ENCODE measurements at regions not wholly inside any gene's neighbourhood (a gene's known extent, or its start where the extent isn't known, plus 50 kb on each side); places are given as distances from the start of the nearest gene placed in this dataset.
"Not testable (repeated sequence)": the region's sequence is repeated elsewhere in the genome, so short reads cannot be mapped to it uniquely, and the experiment has no call there.

DNA sequence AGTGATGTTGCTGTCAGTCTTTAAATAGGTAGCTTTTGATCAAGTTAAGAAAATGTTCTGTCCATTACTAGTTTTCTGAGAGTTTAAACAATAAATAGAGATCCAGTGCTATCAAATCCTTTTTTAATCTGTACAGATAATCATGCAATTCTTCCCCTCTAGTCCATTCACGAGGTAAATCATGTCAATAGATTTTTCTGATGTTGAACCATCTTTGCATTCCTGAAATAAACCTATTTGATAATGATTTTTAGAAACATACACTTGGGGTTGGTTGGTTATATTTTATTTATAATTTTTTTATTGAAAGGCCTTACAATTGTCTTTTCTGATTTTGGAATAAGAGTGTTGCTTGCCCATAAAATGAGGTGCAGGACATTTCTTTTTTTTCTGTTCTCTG is 95.0 kb downstream of the FAM53A start:
- no peak for DNase-seq

- DNase-seq, result no peak
Observed at GRCh38 chr4:1588306-1588705, 95.8 kb downstream of the FAM53A start.

- DNase-seq, result no peak
Observed at GRCh38 chr4:1584498-1584897, 99.6 kb downstream of the FAM53A start.

GRCh38 chr4:1583859-1584258 is 100.3 kb downstream of the FAM53A start:
- DNase-seq, result no peak

DNA sequence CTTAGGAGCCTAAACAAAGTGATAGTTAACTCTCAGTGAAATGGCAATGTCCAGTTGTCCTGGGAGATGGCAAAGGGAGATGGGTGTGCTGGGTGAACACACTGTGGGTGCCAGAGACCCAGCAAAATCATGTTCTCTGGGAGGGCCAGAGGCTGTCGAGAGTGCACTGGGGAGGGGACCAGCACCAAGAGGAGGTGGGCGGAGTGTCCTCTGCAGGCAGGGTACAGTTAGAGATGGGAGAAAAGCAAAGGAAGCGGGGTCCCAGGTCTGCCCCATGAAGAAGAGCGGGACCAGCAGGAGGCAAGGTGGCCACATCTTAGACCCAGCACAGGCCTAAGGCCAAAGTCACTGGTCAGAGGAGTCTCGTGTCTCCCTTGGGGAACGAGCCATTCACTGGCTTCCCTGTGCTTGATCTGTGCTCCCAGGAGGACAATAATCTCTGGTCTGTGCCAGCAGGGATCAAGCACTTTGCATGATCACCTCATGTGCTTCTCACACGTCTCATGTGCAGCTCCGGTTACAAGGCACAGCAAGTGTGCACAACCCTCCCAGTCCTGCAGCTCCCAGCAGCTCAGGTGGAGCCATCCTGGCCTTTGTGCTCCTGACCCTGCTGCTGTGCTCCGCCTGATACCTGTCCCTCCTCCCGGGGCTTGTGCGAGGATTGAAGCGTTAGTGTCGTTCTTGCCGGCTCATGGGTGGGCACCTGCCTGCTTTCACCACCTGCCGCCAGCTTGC is 100.9 kb downstream of the FAM53A start:
- DNase-seq, result no peak

GRCh38 chr4:1582227-1582626 is 101.9 kb downstream of the FAM53A start:
- DNase-seq, result no peak

DNA sequence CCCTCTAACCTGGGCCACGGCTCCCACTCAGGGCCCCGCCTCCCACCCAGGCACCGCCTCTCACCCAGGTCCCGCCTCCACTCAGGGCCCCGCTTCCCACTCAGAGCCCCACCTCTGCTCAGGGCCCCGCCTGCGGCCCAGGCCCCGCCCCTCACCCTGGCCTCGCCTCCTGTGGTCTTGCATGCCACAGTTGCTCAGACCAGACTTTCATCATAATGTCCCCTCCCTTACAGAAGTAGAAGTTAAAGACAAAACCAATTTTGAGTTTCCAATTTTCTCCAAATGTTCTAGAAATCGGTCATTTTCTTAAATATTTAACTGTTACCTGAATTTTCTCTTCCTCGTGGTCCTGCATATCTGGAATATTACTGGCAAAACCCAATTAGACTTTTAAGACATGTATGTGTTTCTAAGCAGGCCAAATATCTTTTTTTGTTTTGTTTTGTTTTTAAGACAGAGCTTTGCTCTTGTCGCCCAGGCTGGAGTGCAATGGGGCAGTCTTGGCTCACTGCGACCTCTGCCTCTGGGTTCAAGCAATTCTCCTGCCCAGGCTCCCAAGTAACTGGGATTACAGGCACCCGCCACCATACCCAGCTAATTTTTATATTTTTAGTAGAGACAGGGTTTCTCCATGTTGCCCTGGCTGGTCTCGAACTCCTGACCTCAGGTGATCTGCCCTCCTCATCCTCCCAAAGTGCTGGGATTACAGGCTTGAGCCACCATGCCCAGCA is 102.8 kb downstream of the FAM53A start:
- not testable (repeated sequence) for DNase-seq

- DNase-seq, result not testable (repeated sequence)
Observed at GRCh38 chr4:1580692-1581012, 103.5 kb downstream of the FAM53A start.

DNA sequence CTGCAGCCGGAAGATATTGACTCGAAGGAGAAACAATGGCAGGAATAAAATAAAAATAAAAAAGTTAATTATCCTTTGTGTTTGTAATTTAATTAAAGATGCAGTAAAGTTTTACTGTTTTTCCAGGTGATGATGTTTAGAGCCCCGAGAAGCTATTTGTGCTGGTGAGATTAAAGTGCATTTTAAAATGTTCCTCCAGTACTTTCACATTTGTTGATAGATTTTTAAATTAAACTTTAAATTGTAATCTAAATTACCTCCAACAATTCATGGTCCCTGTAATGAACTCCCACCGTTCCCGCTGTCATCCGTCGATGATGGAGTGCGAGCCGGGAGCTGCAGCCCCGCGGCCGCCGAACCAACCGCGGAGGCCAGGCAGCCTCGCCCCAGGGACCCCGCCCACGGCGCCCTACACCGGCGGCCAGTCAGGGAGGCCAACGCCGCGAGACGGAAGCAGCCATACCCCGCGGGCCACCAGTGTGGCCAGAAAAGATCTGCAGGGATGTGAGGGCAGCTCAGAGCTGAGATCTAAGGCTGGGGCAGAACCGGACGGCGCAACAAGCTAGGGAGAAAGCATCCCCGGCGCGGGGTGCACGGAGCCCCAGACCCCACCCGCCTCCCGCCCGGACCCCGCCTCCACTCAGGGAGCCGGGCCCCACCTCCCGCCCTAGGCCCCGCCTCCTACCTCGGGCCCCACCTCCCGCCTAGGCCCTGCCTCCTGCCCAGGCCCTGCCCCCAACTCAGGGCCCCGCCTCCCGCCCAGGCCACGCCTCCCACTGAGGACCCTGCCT is 104.0 kb downstream of the FAM53A start:
- no peak for DNase-seq

GRCh38 chr4:1579001-1579900 is 104.9 kb downstream of the FAM53A start:
- no peak for DNase-seq

- no peak for DNase-seq
Observed at GRCh38 chr4:1578251-1578773, 105.8 kb downstream of the FAM53A start.

DNA sequence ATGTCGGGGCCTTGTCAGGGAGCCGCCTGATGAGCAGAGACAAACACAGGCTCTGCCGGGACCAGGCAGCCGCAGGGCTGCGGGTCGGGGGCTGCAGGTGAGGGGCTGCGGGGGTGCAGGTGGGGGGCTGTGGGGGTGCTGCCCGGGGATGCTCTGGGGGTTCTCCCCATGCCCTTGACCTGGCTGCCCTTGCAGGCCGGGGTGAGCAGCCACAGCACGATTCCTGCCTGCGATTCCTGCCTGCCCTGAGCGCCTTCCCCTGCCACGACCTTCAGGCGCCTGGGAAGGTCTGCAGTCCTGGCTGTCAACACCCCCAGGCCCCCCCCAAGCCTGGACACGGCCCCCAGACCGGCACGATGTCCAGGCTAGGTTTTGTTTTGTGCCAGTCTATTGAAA is 106.3 kb downstream of the FAM53A start:
- no peak for DNase-seq

DNA sequence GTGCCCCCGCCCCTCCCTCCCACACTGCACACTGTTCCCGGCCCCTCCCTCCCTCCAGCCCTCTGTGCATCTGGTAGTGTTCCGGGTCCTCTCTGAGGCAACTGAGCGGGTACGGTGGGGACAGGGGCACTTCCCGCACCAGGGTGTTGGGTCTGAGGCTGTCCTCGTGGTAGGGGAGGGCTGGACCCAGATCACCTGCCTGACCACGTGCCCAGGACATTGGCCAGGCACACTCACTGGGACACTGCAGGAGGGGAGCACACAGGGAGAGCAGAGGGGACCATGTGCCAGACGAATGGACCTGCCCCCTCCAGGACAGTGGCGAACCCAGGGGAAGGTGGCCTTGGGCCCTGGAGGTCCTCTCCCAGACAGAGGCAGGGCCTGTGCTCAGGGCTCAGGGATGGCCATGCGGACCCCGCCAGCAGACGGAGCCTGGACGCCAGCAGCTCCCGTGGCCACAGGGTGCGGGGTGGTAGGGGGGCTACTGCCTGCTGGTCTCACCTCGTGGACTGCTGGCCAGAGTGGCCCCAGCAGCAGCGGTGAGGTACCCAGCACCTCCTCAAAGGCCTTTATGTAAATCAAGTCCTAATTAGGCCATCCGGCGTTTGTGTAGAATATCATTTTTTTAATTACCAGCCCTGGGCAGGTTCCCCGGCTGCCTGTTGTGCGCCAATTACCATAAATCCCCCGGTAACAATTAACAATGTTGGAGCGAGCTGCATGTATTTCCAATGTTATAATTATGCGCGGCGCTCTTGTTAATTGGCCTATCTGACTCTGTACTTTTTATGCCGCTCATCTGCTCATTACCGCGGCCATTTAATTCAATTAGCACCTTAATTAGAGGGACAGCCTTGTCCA is 106.9 kb downstream of the FAM53A start:
- no peak for DNase-seq

GRCh38 chr4:1576304-1576960 is 107.7 kb downstream of the FAM53A start:
- DNase-seq, result no peak

DNA sequence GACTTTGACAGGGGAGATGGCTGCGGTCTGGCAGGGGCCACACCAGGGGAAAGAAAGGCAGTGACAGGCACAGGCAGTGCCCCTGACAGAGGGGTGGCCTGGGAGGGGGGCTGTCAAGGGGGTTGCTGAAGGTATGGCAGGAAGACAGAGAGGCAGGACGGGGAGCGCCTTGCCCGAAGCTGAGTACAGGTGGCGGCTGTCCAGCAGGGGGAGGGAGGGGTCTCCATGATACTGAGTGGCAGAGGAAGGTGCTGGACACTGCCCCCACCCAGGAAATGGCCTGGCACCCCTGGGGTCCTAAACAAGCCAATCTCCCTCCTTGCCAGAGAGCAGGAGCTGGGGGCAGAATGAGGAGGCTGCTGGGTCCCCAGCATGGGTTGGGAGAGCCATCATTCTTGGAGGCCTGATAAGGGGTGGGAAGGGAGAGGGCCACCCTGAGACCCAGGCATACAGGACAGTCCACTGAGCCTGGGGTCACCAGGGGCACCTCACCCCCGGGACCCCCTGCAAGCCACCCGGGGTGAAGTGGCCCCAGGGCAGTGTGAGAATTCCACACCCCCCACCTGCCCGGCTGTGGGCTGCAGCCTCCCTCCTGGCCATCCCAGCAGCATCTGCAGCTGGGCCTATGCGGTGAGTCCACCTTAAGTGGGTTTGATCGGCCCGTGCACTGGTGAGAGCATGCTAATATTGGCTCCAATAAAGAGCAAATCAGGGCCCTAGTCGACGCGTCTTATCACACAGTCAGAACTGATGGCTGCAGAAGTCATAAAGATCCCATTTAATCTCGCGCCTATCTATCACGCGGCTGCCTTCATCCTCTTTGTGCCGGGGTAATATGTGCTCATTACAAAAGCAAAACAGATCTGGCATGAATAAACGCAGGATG is 108.5 kb downstream of the FAM53A start:
- no peak for DNase-seq

- no peak for DNase-seq
Observed at GRCh38 chr4:1574601-1575417, 109.3 kb downstream of the FAM53A start.

GRCh38 chr4:1573830-1574459 is 110.2 kb downstream of the FAM53A start:
- DNase-seq, result no peak

DNA sequence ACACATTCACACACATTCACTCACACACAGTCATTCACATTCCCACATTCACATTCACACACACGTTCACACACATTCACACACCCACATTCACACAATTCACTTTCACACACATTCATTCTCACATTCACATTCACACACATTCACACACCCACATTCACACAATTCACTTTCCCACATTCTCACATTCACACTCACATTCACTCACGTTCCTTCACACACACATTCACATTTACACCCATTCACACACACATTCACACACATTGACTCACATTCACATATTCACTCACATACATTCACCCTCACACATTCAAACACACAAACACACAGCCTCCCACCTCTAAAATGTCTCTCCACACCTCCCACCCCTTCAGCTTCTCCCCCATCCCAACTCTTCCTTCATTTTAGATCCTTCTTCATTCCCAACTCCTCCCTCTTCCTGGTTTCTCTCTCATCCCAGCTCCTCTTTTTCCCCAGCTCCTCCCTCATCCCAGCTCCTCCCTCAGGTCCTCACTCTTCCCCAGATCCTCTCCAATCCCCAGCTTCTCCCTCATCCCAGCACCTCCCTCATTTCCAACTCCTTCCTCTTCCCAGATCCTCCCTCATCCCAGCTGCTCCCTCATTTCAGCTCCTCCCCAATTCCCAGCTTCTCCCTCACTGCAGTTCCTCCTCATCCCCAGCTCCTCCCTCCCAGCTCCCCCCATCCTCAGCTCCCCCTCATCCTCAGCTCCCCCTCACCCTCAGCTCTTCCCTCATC is 111.0 kb downstream of the FAM53A start:
- DNase-seq, result no peak

Measured in NCI-H2029 (cell line).